GM19099 (cell line): ENCODE measurements at regions not wholly inside any gene's neighbourhood (a gene's known extent, or its start where the extent isn't known, plus 50 kb on each side); places are given as distances from the start of the nearest gene placed in this dataset.

Source experiments
- POLR2A ChIP-seq: IDR thresholded peaks from 3 replicates; pipeline ENCODE4 v1.6.1; 2011; ENCODE audit warnings: low read depth; ENCODE audit not compliant: insufficient read length; ENCODE audit errors: extremely low read depth

DNA sequence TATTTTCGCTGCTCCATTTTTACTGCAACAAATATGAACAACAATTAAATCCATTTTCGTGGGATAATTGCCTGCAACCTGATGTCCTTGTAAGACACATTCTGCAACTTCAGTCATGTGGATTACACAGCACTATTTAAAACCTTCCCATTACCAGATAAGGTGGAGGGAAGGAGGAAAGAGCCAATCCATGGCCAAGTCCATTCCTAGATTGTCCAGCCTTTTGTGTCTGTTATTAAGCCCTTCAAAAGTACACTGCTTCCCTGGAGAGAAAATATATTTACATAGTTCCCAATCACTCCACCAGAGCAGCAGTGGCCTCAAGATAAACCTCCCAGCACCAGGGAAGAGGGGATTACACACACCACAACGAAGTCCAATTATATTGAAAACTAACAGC lies 347.9 kb downstream of the CDH26 start:
- TF ChIP-seq POLR2A = no peak

DNA sequence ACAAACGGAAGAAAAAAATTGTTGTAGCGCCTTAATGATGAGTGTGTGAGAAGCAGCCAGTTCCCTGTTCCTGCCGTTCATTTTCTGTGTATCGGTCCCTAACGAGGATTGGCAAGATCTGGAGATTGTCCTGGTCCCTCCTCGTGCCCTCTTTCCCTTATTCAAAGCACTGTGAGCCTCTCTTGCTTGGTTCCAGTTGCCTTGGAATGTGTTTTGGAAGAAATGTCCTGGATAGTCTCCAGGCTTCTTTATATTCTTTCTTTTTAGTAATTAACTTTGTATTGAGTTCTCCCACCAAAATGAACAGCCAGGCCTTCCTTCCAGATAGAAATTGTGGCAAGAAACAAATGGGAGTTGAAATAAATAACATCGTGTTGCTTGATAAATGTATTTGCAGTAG lies 348.3 kb downstream of the CDH26 start:
- TF ChIP-seq POLR2A = no peak

DNA sequence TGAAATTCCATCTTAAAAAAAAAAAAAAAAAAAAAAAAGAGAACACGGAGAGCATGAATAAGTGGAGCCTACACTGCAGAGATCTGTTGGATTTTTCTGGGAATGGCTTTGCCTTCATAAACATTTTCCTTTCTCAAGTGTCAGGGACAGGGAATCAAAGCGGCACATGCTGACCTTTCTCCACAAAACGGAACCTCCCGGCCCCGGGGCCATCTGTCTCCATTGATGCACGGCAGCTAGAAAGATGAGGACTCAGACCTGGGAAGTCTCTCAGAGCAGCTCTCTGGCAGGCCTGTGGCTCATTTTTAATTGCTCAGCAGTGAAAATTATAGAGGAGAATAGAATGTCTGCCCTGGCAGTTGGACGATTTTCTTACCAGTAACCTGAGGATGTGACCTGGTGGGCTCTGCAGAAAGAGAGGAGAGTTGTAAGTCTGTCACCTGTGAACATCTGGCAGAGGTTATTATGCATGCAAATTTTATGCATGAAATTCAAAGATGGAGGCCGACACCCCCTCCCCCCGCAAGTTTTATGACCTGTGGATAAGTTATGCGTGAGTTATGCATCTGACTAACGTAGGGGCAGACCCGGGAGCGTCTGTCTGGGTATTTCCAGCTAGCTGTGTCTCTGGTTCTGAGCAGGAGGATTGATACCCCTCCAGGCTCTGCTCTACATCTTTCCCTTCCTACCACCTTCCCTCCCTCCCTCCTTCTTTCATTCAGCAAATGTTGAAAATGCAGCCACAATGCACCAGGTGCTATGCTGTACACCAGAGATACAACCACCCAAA lies 352.5 kb downstream of the CDH26 start:
- TF ChIP-seq POLR2A = no peak

DNA sequence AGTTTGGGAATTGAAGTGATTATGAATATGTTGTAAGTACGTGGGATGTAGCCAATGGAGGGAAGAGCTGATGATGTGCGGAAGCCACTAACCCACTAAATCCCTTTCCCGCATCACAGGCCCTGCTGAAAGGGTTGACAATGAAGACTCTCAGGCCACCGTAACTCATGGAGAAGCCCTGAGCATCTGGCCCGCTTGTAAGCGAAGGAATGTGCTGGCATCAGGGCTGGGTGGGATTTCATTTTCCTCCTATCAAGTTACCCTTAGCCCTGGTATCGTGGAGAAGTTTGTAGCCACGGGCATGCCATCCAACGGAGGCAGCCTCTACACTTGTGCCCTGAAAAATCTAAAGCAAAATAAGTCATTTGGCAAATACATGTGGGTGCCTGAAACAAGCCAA lies 355.0 kb downstream of the CDH26 start:
- TF ChIP-seq POLR2A = no peak

DNA sequence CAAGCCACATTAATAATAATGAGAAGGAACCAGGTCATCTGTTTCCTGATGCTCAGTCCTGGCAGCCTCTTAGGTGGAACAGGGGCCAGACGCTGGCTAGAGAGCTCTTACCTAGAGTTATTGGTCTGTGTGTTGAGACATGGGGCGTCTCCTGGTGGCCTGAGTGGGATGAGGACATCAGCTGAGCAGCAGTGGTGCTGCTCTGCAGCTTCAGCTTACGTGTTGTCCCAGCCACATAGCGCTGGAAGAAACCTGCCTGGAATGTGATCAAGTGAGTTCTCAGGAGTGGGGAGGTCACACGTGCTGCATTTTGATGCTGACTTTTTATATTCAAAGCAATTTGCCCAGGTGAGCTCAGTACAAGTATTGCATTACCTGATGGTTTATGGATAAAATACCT lies 355.4 kb downstream of the CDH26 start:
- no peak for TF ChIP-seq POLR2A

DNA sequence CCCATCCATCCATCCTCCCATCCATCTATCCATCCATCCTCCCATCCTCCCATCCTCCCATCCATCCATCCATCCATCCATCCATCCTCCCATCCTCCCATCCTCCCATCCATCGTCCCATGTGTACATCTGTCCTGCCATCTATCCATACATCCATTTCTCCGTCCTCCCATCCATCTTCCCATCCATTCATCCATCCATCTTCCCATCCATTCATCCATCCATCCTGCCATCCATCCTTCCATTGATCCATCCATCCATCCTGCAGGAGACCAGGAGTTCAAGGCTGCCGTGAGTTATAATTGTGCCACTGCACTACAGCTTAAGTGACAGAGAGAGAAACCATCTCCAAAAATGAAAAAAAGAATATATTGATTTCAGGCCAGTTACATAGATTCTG lies 356.5 kb downstream of the CDH26 start:
- TF ChIP-seq POLR2A = no peak

DNA sequence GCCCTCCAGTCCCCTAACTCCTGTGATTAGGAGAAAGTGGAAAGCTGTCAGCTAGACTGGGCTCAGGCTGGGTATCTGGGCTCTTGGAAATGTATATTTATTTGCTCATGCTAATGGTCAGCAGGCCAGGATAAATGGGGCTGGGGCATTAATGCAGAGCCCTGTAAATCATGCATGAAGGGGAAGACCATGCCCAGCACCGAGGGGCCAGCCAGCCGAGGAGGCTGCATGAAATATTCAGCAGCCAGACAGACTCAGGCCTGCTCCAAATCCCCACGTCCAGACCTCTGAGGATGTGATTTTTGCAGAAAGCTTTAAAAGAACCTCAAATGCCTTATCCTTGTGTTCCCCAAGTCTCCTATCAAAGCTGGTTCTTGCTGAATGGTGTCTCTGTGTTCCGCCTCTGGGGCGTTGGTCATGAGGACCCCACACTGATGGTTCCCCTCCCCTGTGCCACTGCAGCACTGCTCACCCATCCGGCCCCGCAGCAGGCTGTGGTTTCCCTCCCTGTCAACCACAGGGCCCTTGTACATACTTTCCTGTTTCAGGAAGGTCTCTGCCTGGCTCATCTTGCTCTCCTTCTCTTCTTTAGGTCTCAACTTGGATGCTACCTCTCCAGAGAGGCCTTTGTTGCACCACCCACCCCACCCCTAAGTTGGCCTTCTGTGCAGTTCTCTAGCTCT lies 358.4 kb downstream of the CDH26 start:
- no peak for TF ChIP-seq POLR2A

DNA sequence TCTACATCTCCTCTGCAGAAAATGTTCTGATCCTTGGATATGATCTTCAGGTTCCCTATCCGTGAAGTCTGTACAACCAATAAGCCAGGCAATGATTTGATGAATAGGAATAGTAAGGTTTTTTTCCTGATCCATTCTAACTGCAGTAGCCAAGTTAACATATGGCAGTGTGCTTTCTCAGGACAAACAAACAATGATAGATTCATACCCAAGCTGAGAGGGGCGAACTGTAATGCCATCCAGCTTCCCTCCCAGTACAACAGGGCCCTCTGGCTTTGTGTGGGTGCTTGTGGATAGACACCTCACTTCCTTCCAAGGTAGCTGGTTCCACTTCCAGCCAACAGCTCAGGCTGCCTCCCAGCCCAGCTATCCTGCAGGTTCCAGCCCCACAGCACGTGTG lies 359.2 kb downstream of the CDH26 start:
- TF ChIP-seq POLR2A = no peak

DNA sequence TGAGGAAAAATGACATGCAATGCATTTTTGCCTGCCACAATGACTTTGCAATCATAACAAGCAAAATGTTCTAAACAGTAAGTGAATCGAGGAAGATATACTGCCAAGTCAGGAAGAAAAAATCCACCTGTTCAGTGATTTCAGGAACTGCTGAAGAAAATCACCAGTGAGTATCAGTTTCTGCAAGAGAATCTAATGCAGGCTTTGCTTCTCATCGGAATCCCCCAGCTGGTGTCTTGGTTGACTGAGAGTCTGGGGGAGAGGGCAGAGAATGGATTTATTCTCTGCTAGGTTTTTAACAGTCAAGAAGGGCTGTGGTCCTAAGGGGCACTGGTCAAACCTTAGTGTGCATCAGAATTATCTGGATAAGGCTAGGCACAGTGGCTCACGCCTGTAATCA lies 363.4 kb downstream of the CDH26 start:
- TF ChIP-seq POLR2A = no peak

DNA sequence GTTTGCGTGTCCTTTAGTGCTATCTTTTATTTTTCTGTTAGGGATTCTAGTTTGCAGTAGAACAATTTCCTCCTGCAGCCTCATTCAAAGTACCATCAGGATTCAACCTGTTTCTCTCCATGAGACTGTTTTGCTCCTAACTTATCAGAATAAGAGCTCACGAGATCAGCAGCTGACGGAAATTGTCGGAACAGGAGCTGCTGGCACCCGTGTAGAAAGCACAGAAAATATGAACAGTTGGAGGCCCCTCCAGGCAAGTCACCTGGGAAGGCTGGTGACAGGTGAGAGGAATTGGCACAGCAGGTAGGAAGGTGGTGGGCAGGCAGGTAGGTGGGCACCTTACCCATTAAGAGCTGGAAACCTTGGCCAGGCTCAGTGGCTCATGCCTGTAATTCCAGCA lies 368.6 kb downstream of the CDH26 start:
- TF ChIP-seq POLR2A = no peak

DNA sequence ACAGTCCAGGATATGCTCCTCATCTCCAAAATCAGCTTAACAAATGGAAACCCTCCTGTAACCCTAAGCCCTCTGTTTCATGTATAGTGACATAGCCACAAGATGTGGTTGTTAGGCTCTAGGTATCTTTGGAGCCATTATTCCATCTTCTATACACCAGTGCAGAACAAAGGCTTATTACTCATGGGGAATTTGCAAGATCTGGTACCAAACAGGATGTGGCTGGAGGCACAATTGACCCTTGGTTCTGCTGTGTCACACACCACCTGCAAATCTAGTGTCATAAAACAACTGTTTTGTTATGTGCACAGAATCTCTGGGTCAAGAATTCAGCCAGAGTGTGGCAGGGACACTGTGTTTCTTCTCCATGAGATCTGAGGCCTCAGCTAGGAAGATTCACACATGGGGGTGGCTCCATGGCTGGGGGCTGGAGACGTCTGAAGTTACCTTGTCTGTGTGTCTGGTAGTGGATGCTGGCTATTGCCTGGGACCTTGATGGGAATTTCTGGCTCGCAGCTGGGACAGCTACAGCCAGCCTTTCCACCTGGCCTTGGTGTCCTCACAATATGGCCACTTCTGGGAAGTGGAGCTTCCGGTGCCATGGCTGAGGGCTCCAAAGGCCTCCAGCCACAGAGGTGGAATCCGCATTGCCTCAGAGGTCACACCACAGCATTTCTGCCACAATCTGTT lies 369.9 kb downstream of the CDH26 start:
- no peak for TF ChIP-seq POLR2A

DNA sequence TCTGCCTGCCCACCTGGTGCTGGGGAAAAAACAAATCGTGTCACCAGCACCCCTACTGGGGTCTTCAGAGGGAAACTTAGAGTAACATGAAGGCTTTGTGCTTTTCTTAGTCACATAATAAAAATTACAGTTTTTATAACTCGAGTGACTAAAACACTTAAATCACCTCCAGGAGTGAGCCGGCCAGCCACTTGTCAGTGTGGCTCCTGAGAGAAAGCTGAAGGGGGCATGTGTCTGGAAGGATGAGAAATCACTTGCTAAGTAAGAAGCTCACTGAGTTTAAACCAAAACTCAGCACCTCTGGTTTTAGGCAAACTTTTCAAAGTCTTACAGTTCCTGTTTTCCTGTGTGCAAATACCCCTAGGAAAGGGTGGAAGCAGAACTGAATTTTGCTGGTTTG lies 372.2 kb downstream of the CDH26 start:
- TF ChIP-seq POLR2A = no peak

DNA sequence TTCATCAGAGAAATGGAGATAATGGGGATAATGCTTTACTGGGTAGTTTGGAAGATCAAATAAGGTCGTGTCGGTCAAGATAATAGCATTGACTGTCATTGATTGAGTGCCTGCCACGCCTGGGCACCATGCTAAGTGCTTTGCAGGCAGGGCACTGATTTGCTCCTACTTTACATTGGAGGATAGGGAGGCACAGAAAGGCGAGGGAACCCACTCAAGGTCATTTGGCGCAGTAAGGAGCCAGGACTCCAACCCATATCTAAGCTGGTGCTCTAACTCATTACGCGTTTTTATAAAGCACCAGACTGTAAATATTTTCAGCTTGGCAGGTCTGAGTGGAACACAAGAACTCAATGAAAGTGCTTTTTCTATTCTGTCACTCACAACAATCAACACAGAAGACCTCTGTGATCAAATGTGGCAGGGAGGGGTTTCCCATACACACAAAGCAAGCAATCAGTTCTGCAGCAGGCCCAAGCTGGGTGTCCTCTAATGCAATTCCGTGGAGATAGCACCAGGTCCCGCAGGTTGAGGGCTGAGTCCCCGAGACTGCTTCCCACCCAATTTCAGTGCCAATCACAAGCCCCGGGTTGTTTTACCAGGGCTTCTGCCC lies 373.6 kb downstream of the CDH26 start:
- TF ChIP-seq POLR2A = no peak

DNA sequence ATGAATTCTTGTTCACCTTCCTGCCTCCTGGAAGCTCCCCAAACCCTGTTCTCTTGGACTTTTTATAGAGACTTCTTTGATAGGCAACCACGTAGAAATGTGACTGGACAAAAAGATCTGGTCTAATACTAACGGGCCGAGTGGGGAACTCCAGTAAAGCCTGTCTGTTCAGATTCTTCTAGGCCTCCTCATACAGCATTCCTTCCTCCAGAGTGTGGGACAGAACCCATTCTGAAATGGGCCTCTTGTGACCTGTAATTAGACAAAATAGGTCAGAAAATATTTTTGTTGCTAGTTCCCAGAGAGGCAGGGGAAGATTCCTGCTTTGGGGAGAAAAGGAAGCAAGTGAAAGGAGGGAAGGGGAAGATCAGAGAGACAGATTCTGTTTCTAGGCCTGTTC lies 374.3 kb downstream of the CDH26 start:
- TF ChIP-seq POLR2A = no peak

DNA sequence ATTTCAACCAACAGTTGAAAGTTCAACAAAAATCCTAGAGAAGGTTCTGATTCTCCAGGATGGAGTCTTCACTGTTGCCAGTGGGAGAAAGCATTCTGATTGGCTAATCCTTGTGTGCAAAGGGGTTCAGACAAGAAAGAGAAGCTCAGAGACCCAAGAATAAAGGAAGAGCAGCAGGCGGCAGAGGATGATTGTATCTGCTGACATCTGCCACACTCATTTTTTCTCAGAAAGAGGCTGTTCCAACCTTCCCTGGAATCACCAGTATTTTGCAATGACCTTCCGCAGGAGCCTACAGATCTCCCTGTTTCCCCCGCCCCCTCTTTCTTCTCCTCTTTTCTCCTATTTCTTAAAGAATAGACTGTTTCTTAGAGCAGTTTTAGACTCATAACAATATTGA lies 376.7 kb downstream of the CDH26 start:
- TF ChIP-seq POLR2A = no peak
